GM19324 (cell line): ENCODE measurements at regions not wholly inside any gene's neighbourhood (a gene's known extent, or its start where the extent isn't known, plus 50 kb on each side); places are given as distances from the start of the nearest gene placed in this dataset.

Experiments
- ATAC-seq: cut with Tn5 transposase; IDR thresholded peaks from one replicate; pipeline ENCODE4 v1.9.1; 2021; ENCODE audit warnings: mild to moderate bottlenecking, moderate library complexity; ENCODE audit not compliant: unreplicated experiment, low FRiP score

GRCh38 chr2:59896499-59897245 is 656.8 kb downstream of the BCL11A start:
- ATAC-seq = no peak

GRCh38 chr2:59893612-59894011 is 659.8 kb downstream of the BCL11A start:
- no peak for ATAC-seq

- ATAC-seq = no peak
Measured at GRCh38 chr2:59892398-59892797, 661.1 kb downstream of the BCL11A start.

- ATAC-seq = no peak
Measured at GRCh38 chr2:59889305-59889704, 664.1 kb downstream of the BCL11A start.

- ATAC-seq = no peak
Measured at GRCh38 chr2:59888706-59889105, 664.7 kb downstream of the BCL11A start.

GRCh38 chr2:59888015-59888414 is 665.4 kb downstream of the BCL11A start:
- peak; percentile 65 for ATAC-seq

GRCh38 chr2:59887366-59887765 is 666.1 kb downstream of the BCL11A start:
- ATAC-seq = no peak

- no peak for ATAC-seq
Measured at GRCh38 chr2:59886759-59887158, 666.7 kb downstream of the BCL11A start.

GRCh38 chr2:59885541-59885940 is 667.9 kb downstream of the BCL11A start:
- no peak for ATAC-seq

GRCh38 chr2:59884166-59884565 is 669.3 kb downstream of the BCL11A start:
- no peak for ATAC-seq

GRCh38 chr2:59882822-59883221 is 670.6 kb downstream of the BCL11A start:
- ATAC-seq = no peak

- ATAC-seq = no peak
Measured at GRCh38 chr2:59882279-59882678, 671.2 kb downstream of the BCL11A start.

GRCh38 chr2:59881218-59881617 is 672.2 kb downstream of the BCL11A start:
- no peak for ATAC-seq

GRCh38 chr2:59879700-59880131 is 673.7 kb downstream of the BCL11A start:
- ATAC-seq = no peak

GRCh38 chr2:59875836-59876235 is 677.6 kb downstream of the BCL11A start:
- ATAC-seq = no peak

GRCh38 chr2:59874971-59875755 is 678.3 kb downstream of the BCL11A start:
- ATAC-seq = no peak

- ATAC-seq = no peak
Measured at GRCh38 chr2:59874361-59874760, 679.1 kb downstream of the BCL11A start.

- no peak for ATAC-seq
Measured at GRCh38 chr2:59871830-59872229, 681.6 kb downstream of the BCL11A start.

GRCh38 chr2:59868981-59869380 is 684.5 kb downstream of the BCL11A start:
- no peak for ATAC-seq

GRCh38 chr2:59866436-59866835 is 687.0 kb downstream of the BCL11A start:
- ATAC-seq = no peak

- no peak for ATAC-seq
Measured at GRCh38 chr2:59858540-59858939, 694.9 kb downstream of the BCL11A start.

GRCh38 chr2:59857109-59857508 is 696.3 kb downstream of the BCL11A start:
- no peak for ATAC-seq
